Calu3 (cell line): ENCODE measurements at regions not wholly inside any gene's neighbourhood (a gene's known extent, or its start where the extent isn't known, plus 50 kb on each side); places are given as distances from the start of the nearest gene placed in this dataset.

Experiments used
- BruUV-seq: library from RNA; stranded (reverse); fragments of 400-500 nt; replicated peaks from 2 replicates; lab custom pipeline; 2021; lab: Mats Ljungman, UMichigan
- CTCF ChIA-PET: fragments of 300-600 bp; sonication (Branson Sonifier 250); formaldehyde crosslinking; loops from one replicate; lab custom pipeline; 2022; ENCODE audit warnings: antibody characterized with exemption; lab: Charles Lee
- DNase-seq: peaks from one replicate; pipeline ENCODE4 v3.0.0; 2022
- H3K27ac Mint-ChIP-seq: one replicate; pipeline ENCODE4 v1.8.0; 2022; ENCODE audit warnings: mixed read lengths; ENCODE audit not compliant: unreplicated experiment
- H3K27me3 Mint-ChIP-seq: one replicate; pipeline ENCODE4 v1.8.0; 2022; ENCODE audit warnings: mixed read lengths; ENCODE audit not compliant: unreplicated experiment
- H3K36me3 Mint-ChIP-seq: one replicate; pipeline ENCODE4 v1.8.0; 2022; ENCODE audit warnings: mild to moderate bottlenecking, moderate library complexity, mixed read lengths; ENCODE audit not compliant: insufficient read depth, unreplicated experiment
- H3K4me1 Mint-ChIP-seq: one replicate; pipeline ENCODE4 v1.8.0; 2022; ENCODE audit warnings: mild to moderate bottlenecking, low read depth, mixed read lengths; ENCODE audit not compliant: unreplicated experiment
- H3K4me3 Mint-ChIP-seq: one replicate; pipeline ENCODE4 v1.8.0; 2022; ENCODE audit warnings: mild to moderate bottlenecking, low read depth, moderate library complexity, mixed read lengths; ENCODE audit not compliant: unreplicated experiment
- H3K9me3 Mint-ChIP-seq: one replicate; pipeline ENCODE4 v1.8.0; 2022; ENCODE audit warnings: low read depth, mixed read lengths; ENCODE audit not compliant: unreplicated experiment
- CTCF ChIP-seq: fragments of 200-600 bp; IDR thresholded peaks from one replicate; pipeline ENCODE4 v1.8.0; 2022; ENCODE audit warnings: antibody characterized with exemption; ENCODE audit not compliant: unreplicated experiment
- intact Hi-C: fragments of 100-400 bp; cut with micrococcal nuclease; formaldehyde crosslinking; loops from one replicate; pipeline ENCODE4 v1.10.0; 2022; ENCODE audit not compliant: unreplicated experiment

- intact Hi-C loops = no loop called here
Observed at GRCh38 chr4:123846561-123846960, 450.0 kb downstream of the SPRY1 start.

GRCh38 chr4:123848606-123849005 is 452.0 kb downstream of the SPRY1 start:
- no peaks in the 10 kb centered on the region for H3K36me3 Mint-ChIP-seq

More at GRCh38 chr4:123846561-123846960, 450.0 kb downstream of the SPRY1 start:
- no peaks in the 10 kb centered on the region for H3K27me3 Mint-ChIP-seq
- no peaks in the 10 kb centered on the region for H3K9me3 Mint-ChIP-seq
- no peak for DNase-seq
- no peaks in the 10 kb centered on the region for H3K36me3 Mint-ChIP-seq
- BruUV-seq = no TSS peak
- H3K4me1 Mint-ChIP-seq = no peaks in the 10 kb centered on the region
- CTCF ChIA-PET = no interaction called here
- no peak overlapping the region for H3K27ac Mint-ChIP-seq
- TF ChIP-seq CTCF = no peak
- no peak overlapping the region for H3K4me3 Mint-ChIP-seq

GRCh38 chr4:123849495-123849894 is 452.9 kb downstream of the SPRY1 start:
- no peaks in the 10 kb centered on the region for H3K27me3 Mint-ChIP-seq
- no peak overlapping the region for H3K4me3 Mint-ChIP-seq
- TF ChIP-seq CTCF = no peak
- H3K4me1 Mint-ChIP-seq = no peaks in the 10 kb centered on the region
- H3K27ac Mint-ChIP-seq = no peak overlapping the region
- no peaks in the 10 kb centered on the region for H3K36me3 Mint-ChIP-seq
- CTCF ChIA-PET = no interaction called here
- H3K9me3 Mint-ChIP-seq = no peaks in the 10 kb centered on the region
- intact Hi-C loops = no loop called here
- DNase-seq = no peak
- BruUV-seq = no TSS peak

More at GRCh38 chr4:123848606-123849005, 452.0 kb downstream of the SPRY1 start:
- no TSS peak for BruUV-seq
- no peaks in the 10 kb centered on the region for H3K27me3 Mint-ChIP-seq
- H3K9me3 Mint-ChIP-seq = no peaks in the 10 kb centered on the region
- no peak overlapping the region for H3K27ac Mint-ChIP-seq
- no peak for TF ChIP-seq CTCF
- no peaks in the 10 kb centered on the region for H3K4me1 Mint-ChIP-seq
- H3K4me3 Mint-ChIP-seq = no peak overlapping the region
- CTCF ChIA-PET = no interaction called here
- no peak for DNase-seq
- intact Hi-C loops = no loop called here

- DNase-seq = no peak
- Mint-ChIP-seq H3K36me3 (no peaks in the 10 kb centered on the region), H3K27me3 (no peaks in the 10 kb centered on the region), H3K27ac (no peak overlapping the region), H3K4me1 (no peaks in the 10 kb centered on the region), H3K9me3 (no peaks in the 10 kb centered on the region), H3K4me3 (no peak overlapping the region)
- CTCF ChIA-PET = no interaction called here
- intact Hi-C loops = no loop called here
- BruUV-seq = no TSS peak
- no peak for TF ChIP-seq CTCF
Observed at GRCh38 chr4:123851521-123851920, 454.9 kb downstream of the SPRY1 start.
